Muscle layer of duodenum (tissue), 2 donors: ENCODE measurements at regions not wholly inside any gene's neighbourhood (a gene's known extent, or its start where the extent isn't known, plus 50 kb on each side); places are given as distances from the start of the nearest gene placed in this dataset.

Source experiments
- H3K27ac ChIP-seq: one replicate; pipeline ENCODE4 v1.7.0; 2013; ENCODE audit warnings: mild to moderate bottlenecking, low read length
- H3K27me3 ChIP-seq: one replicate; pipeline ENCODE4 v1.7.0; 2013; ENCODE audit warnings: low read depth, mild to moderate bottlenecking, control low read depth, low read length
- H3K36me3 ChIP-seq, 2 donors: one replicate each; pipeline ENCODE4 v1.7.0; 2013; ENCODE audit warnings: low read length in 2 of 2, control low read depth in 1 of 2, mild to moderate bottlenecking in 1 of 2; ENCODE audit not compliant: insufficient read depth in 2 of 2, control insufficient read depth in 1 of 2
- H3K4me1 ChIP-seq, 2 donors: one replicate each; pipeline ENCODE4 v1.7.0; 2013; ENCODE audit warnings: low read length in 2 of 2, mild to moderate bottlenecking in 2 of 2, control low read depth in 1 of 2, moderate library complexity in 1 of 2; ENCODE audit not compliant: insufficient read depth in 2 of 2, control insufficient read depth in 1 of 2
- H3K4me3 ChIP-seq, 2 donors: one replicate each; pipeline ENCODE4 v1.7.0; 2013; ENCODE audit warnings: low read length in 2 of 2, low read depth in 1 of 2, mild to moderate bottlenecking in 1 of 2
- H3K9me3 ChIP-seq, 2 donors: one replicate each; pipeline ENCODE4 v1.7.0; 2013; ENCODE audit warnings: low read length in 2 of 2, control low read depth in 1 of 2, mild to moderate bottlenecking in 1 of 2; ENCODE audit not compliant: control insufficient read depth in 1 of 2
- donor health status: healthy.

DNA sequence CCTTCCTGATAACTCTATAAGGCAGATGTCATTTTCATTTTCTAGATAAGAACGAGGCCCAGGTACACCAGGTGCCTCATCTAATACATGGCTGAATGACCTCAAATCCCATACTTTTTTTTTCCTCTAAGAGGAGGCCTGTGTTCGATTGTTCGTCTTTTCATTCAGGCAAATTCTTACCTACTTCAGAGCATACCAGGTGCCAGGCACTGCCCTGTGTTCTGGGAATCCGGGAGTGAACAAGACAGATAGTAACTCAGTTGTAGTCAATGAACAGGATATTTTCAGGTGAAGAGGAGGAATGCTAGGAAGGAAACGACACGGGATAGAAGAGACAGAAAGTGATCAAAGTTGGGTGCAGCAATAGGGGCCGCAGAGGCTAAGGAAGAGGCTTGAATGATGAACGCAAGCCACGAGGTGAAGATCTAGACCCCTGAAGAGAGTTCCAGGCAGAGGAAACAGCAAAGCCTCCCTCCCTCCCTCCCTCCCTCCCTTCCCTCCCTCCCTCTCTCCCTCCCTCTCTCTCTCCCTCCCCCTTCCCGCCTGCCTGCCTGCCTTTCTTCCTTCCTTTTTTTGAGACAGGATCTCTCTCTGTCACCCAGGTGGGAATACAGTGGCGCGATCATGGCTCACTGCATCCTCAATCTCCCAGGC, 150.1 kb upstream of the ZNF217 start:
- H3K27me3 ChIP-seq = no peaks in the 10 kb centered on the region
- peaks cover 0 to 5% of the 10 kb centered on the region in 2 donors for H3K4me1 ChIP-seq
- H3K27ac ChIP-seq = no peak overlapping the region
- H3K9me3 ChIP-seq = no peaks in the 10 kb centered on the region
- no peaks in the 10 kb centered on the region for H3K36me3 ChIP-seq
- H3K4me3 ChIP-seq = no peak overlapping the region

- no peaks in the 10 kb centered on the region for H3K27me3 ChIP-seq
Observed at GRCh38 chr20:53742685-53743081, 149.0 kb upstream of the ZNF217 start.

GRCh38 chr20:53741726-53742028, 148.0 kb upstream of the ZNF217 start:
- no peaks in the 10 kb centered on the region for H3K36me3 ChIP-seq
- H3K27me3 ChIP-seq = no peaks in the 10 kb centered on the region
- H3K9me3 ChIP-seq = no peaks in the 10 kb centered on the region
- H3K4me1 ChIP-seq = peaks cover 0 to 18% of the 10 kb centered on the region in 2 donors
- no peak overlapping the region for H3K4me3 ChIP-seq
- H3K27ac ChIP-seq = no peak overlapping the region

More at GRCh38 chr20:53742685-53743081, 149.0 kb upstream of the ZNF217 start:
- Histone ChIP-seq H3K27ac (no peak overlapping the region), H3K9me3 (no peaks in the 10 kb centered on the region), H3K4me3 (no peak overlapping the region), H3K36me3 (no peaks in the 10 kb centered on the region), H3K4me1 (peaks cover 0 to 8% of the 10 kb centered on the region in 2 donors)

- H3K4me3 ChIP-seq = peak overlapping the region in 1 of 2 donors; percentile 55
- no peaks in the 10 kb centered on the region for H3K36me3 ChIP-seq
- peak overlapping the region; percentile 90 for H3K27ac ChIP-seq
- H3K27me3 ChIP-seq = no peaks in the 10 kb centered on the region
- H3K4me1 ChIP-seq = peaks cover 0 to 27% of the 10 kb centered on the region in 2 donors
- H3K9me3 ChIP-seq = no peaks in the 10 kb centered on the region
Observed at GRCh38 chr20:53739799-53740785, 146.5 kb upstream of the ZNF217 start.

GRCh38 chr20:53738945-53739798, 145.5 kb upstream of the ZNF217 start:
- H3K4me3 ChIP-seq = peak overlapping the region in 1 of 2 donors; percentile 18
- H3K36me3 ChIP-seq = no peaks in the 10 kb centered on the region
- H3K27me3 ChIP-seq = no peaks in the 10 kb centered on the region
- H3K27ac ChIP-seq = peak overlapping the region; percentile 90
- H3K4me1 ChIP-seq = peaks cover 0 to 27% of the 10 kb centered on the region in 2 donors
- no peaks in the 10 kb centered on the region for H3K9me3 ChIP-seq

DNA sequence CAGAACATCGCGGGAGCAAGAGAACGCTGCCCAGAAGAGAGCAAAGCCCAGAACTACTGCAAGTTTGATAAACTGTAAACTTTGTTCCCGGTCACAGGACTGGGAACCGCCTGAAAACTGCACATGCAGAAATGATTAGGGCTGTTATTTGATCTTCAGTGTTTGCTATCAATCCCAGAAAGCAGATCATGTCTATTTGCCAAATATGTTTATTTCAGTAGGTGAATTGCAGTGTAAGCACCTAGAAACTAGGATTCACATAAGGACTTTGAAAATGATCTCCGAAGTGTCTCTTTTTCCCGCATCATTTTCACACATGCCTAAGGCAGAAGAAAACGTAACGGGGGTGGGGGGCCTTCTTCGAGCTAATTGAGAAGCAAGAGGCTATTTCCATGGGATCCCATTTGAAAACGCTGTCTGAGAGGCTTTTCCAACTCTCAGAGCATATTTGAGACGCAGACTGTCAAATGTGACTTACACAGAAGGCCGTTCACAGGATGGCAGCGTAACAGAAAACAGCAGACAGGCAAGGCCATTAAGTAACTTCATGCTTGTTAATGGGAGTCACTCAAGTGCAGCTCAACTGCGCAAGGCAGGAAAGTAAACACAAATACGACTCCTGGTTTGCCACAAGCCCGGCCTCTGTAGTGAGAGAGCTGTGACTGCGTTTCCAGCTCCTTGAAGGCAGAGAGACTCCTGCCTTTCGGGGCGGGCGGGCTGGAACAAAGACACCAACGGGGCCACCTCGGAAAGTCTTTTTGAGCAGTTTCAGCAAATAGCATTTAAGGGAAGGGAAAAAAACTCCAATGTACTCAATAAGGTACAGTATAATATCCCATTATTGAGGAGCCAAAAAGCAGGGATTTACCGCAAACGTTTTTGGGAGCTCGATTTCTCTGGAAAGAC, 144.7 kb upstream of the ZNF217 start:
- Histone ChIP-seq H3K27ac (peak overlapping the region; percentile 90), H3K36me3 (no peaks in the 10 kb centered on the region), H3K9me3 (no peaks in the 10 kb centered on the region), H3K4me3 (peak overlapping the region in 1 of 2 donors; percentile 18), H3K27me3 (no peaks in the 10 kb centered on the region), H3K4me1 (peaks cover 0 to 27% of the 10 kb centered on the region in 2 donors)

GRCh38 chr20:53737396-53738038, 143.9 kb upstream of the ZNF217 start:
- H3K27me3 ChIP-seq = no peaks in the 10 kb centered on the region
- peak overlapping the region in 1 of 2 donors; percentile 17 for H3K4me3 ChIP-seq
- H3K4me1 ChIP-seq = peaks cover 0 to 27% of the 10 kb centered on the region in 2 donors
- H3K27ac ChIP-seq = peak overlapping the region; percentile 90
- no peaks in the 10 kb centered on the region for H3K36me3 ChIP-seq
- no peaks in the 10 kb centered on the region for H3K9me3 ChIP-seq

DNA sequence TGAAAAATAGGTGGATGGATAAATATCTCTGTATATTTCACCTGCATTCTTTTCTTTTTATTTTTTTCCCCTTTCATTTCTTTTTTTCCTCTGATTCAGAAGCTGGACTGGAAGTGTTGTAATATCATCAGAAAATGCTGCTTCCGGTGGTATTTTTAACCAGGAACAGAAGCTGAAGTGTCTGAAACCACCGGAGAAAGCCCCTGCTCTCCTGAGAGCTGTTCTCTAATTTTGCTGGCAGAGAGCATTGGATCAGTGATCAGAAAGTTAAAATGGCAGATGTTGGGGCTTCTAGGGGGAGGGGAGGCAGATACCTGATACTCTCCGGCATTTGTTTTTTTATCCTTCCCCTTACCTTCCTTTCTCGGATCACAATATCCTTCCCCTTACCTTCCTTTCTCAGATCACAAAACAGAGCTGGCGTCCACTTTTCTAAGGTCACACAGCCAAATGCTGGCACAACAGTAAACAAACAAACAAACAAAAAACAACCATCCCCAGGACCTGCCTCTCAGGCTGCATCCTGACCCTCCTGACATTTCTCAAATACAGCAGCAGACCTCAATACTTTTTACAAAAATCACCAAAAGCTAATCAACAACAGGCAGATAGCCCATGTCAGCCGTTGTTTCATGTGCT, 143.2 kb upstream of the ZNF217 start:
- Histone ChIP-seq H3K9me3 (no peaks in the 10 kb centered on the region), H3K4me1 (peaks cover 0 to 27% of the 10 kb centered on the region in 2 donors), H3K4me3 (peak overlapping the region in 1 of 2 donors; percentile 12), H3K36me3 (no peaks in the 10 kb centered on the region), H3K27me3 (no peaks in the 10 kb centered on the region), H3K27ac (peak overlapping the region; percentile 90)

- Histone ChIP-seq H3K27me3 (no peaks in the 10 kb centered on the region), H3K27ac (no peak overlapping the region), H3K36me3 (no peaks in the 10 kb centered on the region), H3K4me3 (peak overlapping the region in 1 of 2 donors; percentile 12), H3K9me3 (no peaks in the 10 kb centered on the region), H3K4me1 (peaks cover 0 to 27% of the 10 kb centered on the region in 2 donors)
Observed at GRCh38 chr20:53736122-53736756, 142.6 kb upstream of the ZNF217 start.
